ENCODE measurements at regions not wholly inside any gene's neighbourhood (a gene's known extent, or its start where the extent isn't known, plus 50 kb on each side); places are given as distances from the start of the nearest gene placed in this dataset.

GRCh38 chr1:22217811-22218460 lies 75.0 kb upstream of the WNT4 start:
- no peak overlapping the region for H3K9ac ChIP-seq (replicated peaks in 1 of 4; ENCODE audit: extremely low read depth in 1 of 4, low read depth in 3 of 4, low read length in 3 of 4)
- no peak overlapping the region for H3K14ac ChIP-seq (ENCODE audit: insufficient read length)
- H4K20me1 ChIP-seq (replicated peaks in 1 of 2; ENCODE audit: control insufficient read depth in 1 of 2, insufficient read depth in 2 of 2, low read length in 2 of 2), result no peaks in the 10 kb centered on the region
- H2AFZ ChIP-seq (ENCODE audit: low read length), result no peak overlapping the region
- H2AK5ac ChIP-seq (ENCODE audit: low read depth, low read length), result no peak overlapping the region
- no peaks in the 10 kb centered on the region; the same call in 1 of the 2 replicates for H3K79me1 ChIP-seq (ENCODE audit: low read depth, low read length)
- no peaks in the 10 kb centered on the region for H3K9me3 ChIP-seq (ENCODE audit: insufficient read depth in 2 of 2, low read depth in 1 of 2, low read length in 1 of 2)
- H3K56ac ChIP-seq (replicated peaks; ENCODE audit: insufficient read length, low read depth, low read length), result no peak overlapping the region
- no peak overlapping the region for H3K4me2 ChIP-seq (ENCODE audit: insufficient read depth in 1 of 2, low read depth in 2 of 2, low read length in 2 of 2)
- H4K91ac ChIP-seq (replicated peaks; ENCODE audit: insufficient read length, low read length), result no peak overlapping the region
- no peak overlapping the region for H3K4ac ChIP-seq (replicated peaks; ENCODE audit: insufficient read length, low read depth, low read length)
- H2BK20ac ChIP-seq (ENCODE audit: low read length), result 0 out of 2 replicates have a peak overlapping the region, but pooled peaks have one; percentile 7
- no peak for TF ChIP-seq KDM1A (IDR thresholded peaks at IDR 0.05; ENCODE audit: borderline replicate concordance, low read length)
- no peak for TF ChIP-seq GTF2F1 (IDR thresholded peaks at IDR 0.05; ENCODE audit: borderline replicate concordance, low read depth, low read length)
- TF ChIP-seq POU5F1 (IDR thresholded peaks at IDR 0.05; ENCODE audit: low read depth, low read length), result no peak
- TF ChIP-seq HDAC2 (IDR thresholded peaks at IDR 0.05; ENCODE audit: borderline replicate concordance in 1 of 2, low read depth in 2 of 2, low read length in 2 of 2), result no peak
- no peak for TF ChIP-seq CBX5 (IDR thresholded peaks at IDR 0.05; ENCODE audit: low read depth, low read length)
- no peak for TF ChIP-seq TEAD4 (IDR thresholded peaks at IDR 0.05; ENCODE audit: low read depth, low read length)
- no peaks in the 10 kb centered on the region for H3K79me2 ChIP-seq (ENCODE audit: control insufficient read depth in 1 of 2, insufficient read depth in 2 of 2, low read length in 2 of 2)
- no peak overlapping the region for H2BK120ac ChIP-seq (replicated peaks; ENCODE audit: low read depth, low read length)
- H3K23me2 ChIP-seq (ENCODE audit: low read depth, low read length), result no peaks in the 10 kb centered on the region
- DNase-seq (ENCODE audit: low read depth in 1 of 2, low spot score in 2 of 2) (no peak), FAIRE-seq (no peak)
- H3K27me3 ChIP-seq (replicated peaks in 1 of 4; ENCODE audit: control insufficient read depth in 3 of 4, extremely low read depth in 1 of 4, insufficient read depth in 3 of 4, low read length in 3 of 4), result peaks cover 0 to 3% (median 0%) of the 10 kb centered on the region in 4 experiments; a peak in 1 of 7 replicates
- ChIA-PET POLR2A (ENCODE audit: partially characterized antibody) (no interaction called here), CTCF (ENCODE audit: partially characterized antibody) (interaction anchor here (0.7 to 2.0 kb wide), 8 partner anchors 10 to 112 kb away, joined by 3 to 7 read pairs (median 3); no protein-coding TSS in a partner anchor)
- no peak overlapping the region for H3K27ac ChIP-seq (ENCODE audit: low read depth, low read length)
- H2BK12ac ChIP-seq (ENCODE audit: low read depth, low read length), result no peak overlapping the region
- no peaks in the 10 kb centered on the region for H3K36me3 ChIP-seq (ENCODE audit: control insufficient read depth in 2 of 4, insufficient read depth in 4 of 4, low read length in 3 of 4)
- WGBS, 2 experiments (ENCODE audit: extremely low coverage in 1 of 2, insufficient coverage in 1 of 2, insufficient read length in 1 of 2, insufficient replicate concordance in 2 of 2, low coverage in 1 of 2, low lambda C conversion rate in 2 of 2, missing lambda C conversion rate in 1 of 2), result 87% methylated on average over 18 of the region's 19 CpGs; no CpG with 5 or more reads in 1 of the 2 experiments
- H4K5ac ChIP-seq (ENCODE audit: insufficient read length, low read depth, low read length), result no peak overlapping the region
- no peak overlapping the region for H2BK15ac ChIP-seq (ENCODE audit: low read length)
- H2BK5ac ChIP-seq (ENCODE audit: low read depth, low read length), result no peak overlapping the region
- no peak overlapping the region for H3K23ac ChIP-seq (ENCODE audit: insufficient read length)
- no peak overlapping the region for H4K8ac ChIP-seq (ENCODE audit: extremely low read depth, insufficient read depth, low read length)
- no peak overlapping the region for H3K18ac ChIP-seq (ENCODE audit: extremely low read depth, low read length)
- no peaks in the 10 kb centered on the region for H3K4me1 ChIP-seq (replicated peaks in 1 of 4; ENCODE audit: control insufficient read depth in 3 of 4, insufficient read depth in 4 of 4, low read length in 3 of 4)
- H3K4me3 ChIP-seq (ENCODE audit: extremely low read depth in 1 of 4, insufficient read depth in 2 of 4, low read depth in 3 of 4, low read length in 4 of 4), result no peak overlapping the region

Data from H1 (cell line).